GM12891 (cell line): ENCODE measurements at regions not wholly inside any gene's neighbourhood (a gene's known extent, or its start where the extent isn't known, plus 50 kb on each side); places are given as distances from the start of the nearest gene placed in this dataset.

ENCODE experiments used
- PAX5 ChIP-seq: IDR thresholded peaks from 2 replicates; pipeline ENCODE4 v1.6.1; 2011; ENCODE audit warnings: low read length, moderate library complexity, mild to moderate bottlenecking; ENCODE audit not compliant: insufficient read depth, severe bottlenecking
- POLR2A ChIP-seq: IDR thresholded peaks from 2 replicates; pipeline ENCODE4 v1.6.1; 2011; ENCODE audit warnings: low read depth, low read length, control low read depth
- POLR2AphosphoS5 ChIP-seq: IDR thresholded peaks from 2 replicates; pipeline ENCODE4 v1.6.1; 2011; ENCODE audit warnings: low read depth, low read length, control low read depth
- SPI1 ChIP-seq: IDR thresholded peaks from 2 replicates; pipeline ENCODE4 v1.6.1; 2011; ENCODE audit warnings: low read depth, low read length, control low read depth
- TAF1 ChIP-seq: IDR thresholded peaks from 2 replicates; pipeline ENCODE4 v1.6.1; 2011; ENCODE audit warnings: low read depth, low read length, control low read depth

GRCh38 chr1:83017701-83018100 lies 981.2 kb downstream of the TTLL7 start:
- TF ChIP-seq POLR2A (no peak), TAF1 (no peak), SPI1 (no peak), POLR2AphosphoS5 (no peak), PAX5 (no peak)
